ENCODE measurements at regions not wholly inside any gene's neighbourhood (a gene's known extent, or its start where the extent isn't known, plus 50 kb on each side); places are given as distances from the start of the nearest gene placed in this dataset.
A peak's percentile ranks its signal among the peaks of the same experiment; 100 is the strongest.
"Not testable (repeated sequence)": the region's sequence is repeated elsewhere in the genome, so short reads cannot be mapped to it uniquely, and the experiment has no call there.

DNA sequence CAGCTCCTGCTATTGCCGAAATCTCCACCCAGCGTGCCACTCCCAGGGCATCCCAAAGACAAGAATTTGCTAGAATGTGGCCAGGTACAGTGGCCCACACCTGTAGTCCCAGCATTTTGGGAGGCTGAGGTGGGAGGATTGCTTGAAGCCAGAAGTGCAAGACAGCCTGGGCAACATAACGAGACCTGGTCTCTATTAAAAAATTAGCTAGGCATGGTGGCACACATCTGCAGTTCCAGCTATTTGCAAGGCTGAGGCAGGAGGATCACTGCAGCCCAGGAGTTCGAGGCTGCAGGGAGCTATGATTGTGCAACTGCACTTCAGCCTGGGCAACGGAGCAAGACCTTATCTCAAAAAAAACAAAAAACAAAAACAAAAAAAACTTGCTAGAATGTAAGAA is 73.3 kb upstream of the LYZL2 start:
- Histone ChIP-seq H3K27ac (ENCODE audit: low read depth, low read length) (peak overlapping the region; percentile 100), H3K4me3 (ENCODE audit: low read length) (peak overlapping the region; percentile 85)

GRCh38 chr10:30701451-30702173 is 72.1 kb upstream of the LYZL2 start:
- no peaks in the 10 kb centered on the region for H3K9me2 ChIP-seq (replicated peaks; ENCODE audit: control insufficient read depth, low read length)
- peak overlapping the region; percentile 85 for H3K4me3 ChIP-seq (ENCODE audit: low read length)
- H3K4me1 ChIP-seq (ENCODE audit: control insufficient read depth, low read length), result peaks cover 97% of the 10 kb centered on the region
- H4K20me1 ChIP-seq (ENCODE audit: control insufficient read depth, insufficient read depth, low read depth, low read length), result no peaks in the 10 kb centered on the region
- peaks cover 16% of the 10 kb centered on the region for H3K36me3 ChIP-seq (ENCODE audit: control insufficient read depth, low read length)
- H3K9me3 ChIP-seq (ENCODE audit: control insufficient read depth, insufficient read depth, low read length), result no peaks in the 10 kb centered on the region
- peaks cover 48% of the 10 kb centered on the region for H3F3A ChIP-seq (ENCODE audit: control insufficient read depth, insufficient read depth)
- H3K4me2 ChIP-seq (ENCODE audit: low read length), result peak overlapping the region; percentile 99
- TF ChIP-seq EZH2phosphoT487 (IDR thresholded peaks at IDR 0.05; ENCODE audit: borderline replicate concordance, low read length), result no peak
- no peak for TF ChIP-seq CTCF (IDR thresholded peaks at IDR 0.05; ENCODE audit: low read depth, low read length, poor library complexity, severe bottlenecking)
- peaks cover 22% of the 10 kb centered on the region for H3K79me2 ChIP-seq (ENCODE audit: control insufficient read depth, low read length)
- H3K27ac ChIP-seq (ENCODE audit: low read depth, low read length), result peak overlapping the region; percentile 100
- no peaks in the 10 kb centered on the region for H3K27me3 ChIP-seq (ENCODE audit: control insufficient read depth, low read length)

More for the DNA sequence above, 73.3 kb upstream of the LYZL2 start:
- Histone ChIP-seq H3K4me2 (ENCODE audit: low read length) (peak overlapping the region; percentile 99), H3K79me2 (ENCODE audit: control insufficient read depth, low read length) (peaks cover 22% of the 10 kb centered on the region), H3K9me3 (ENCODE audit: control insufficient read depth, insufficient read depth, low read length) (no peaks in the 10 kb centered on the region), H3K9me2 (replicated peaks; ENCODE audit: control insufficient read depth, low read length) (no peaks in the 10 kb centered on the region), H3F3A (ENCODE audit: control insufficient read depth, insufficient read depth) (peaks cover 45% of the 10 kb centered on the region), H3K27me3 (ENCODE audit: control insufficient read depth, low read length) (no peaks in the 10 kb centered on the region), H3K36me3 (ENCODE audit: control insufficient read depth, low read length) (peaks cover 16% of the 10 kb centered on the region), H4K20me1 (ENCODE audit: control insufficient read depth, insufficient read depth, low read depth, low read length) (no peaks in the 10 kb centered on the region), H3K4me1 (ENCODE audit: control insufficient read depth, low read length) (peaks cover 94% of the 10 kb centered on the region)
- TF ChIP-seq EZH2phosphoT487 (IDR thresholded peaks at IDR 0.05; ENCODE audit: borderline replicate concordance, low read length), result no peak
- no peak for TF ChIP-seq CTCF (IDR thresholded peaks at IDR 0.05; ENCODE audit: low read depth, low read length, poor library complexity, severe bottlenecking)

DNA sequence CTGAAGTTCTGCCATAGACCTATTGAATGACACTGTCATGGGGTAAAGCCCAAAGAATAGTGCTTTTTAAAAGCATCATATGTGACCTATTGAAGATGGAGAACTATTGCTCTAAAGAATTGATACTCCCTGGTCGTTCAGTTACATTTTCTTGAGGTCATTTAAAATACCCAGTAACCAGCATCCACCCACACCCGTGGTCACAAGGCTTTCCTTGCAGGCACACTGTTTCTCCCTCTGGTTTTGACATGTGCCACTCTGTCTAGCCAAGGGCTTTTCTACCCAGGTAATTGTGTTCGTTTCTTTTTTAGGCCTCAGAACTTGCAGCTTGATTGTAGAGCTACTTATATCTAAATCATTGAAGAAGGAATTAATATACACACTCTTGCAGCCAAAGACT is 68.3 kb upstream of the LYZL2 start:
- Histone ChIP-seq H3K4me2 (ENCODE audit: low read length) (peak overlapping the region; percentile 46), H3K27me3 (ENCODE audit: control insufficient read depth, low read length) (no peaks in the 10 kb centered on the region), H3K9me3 (ENCODE audit: control insufficient read depth, insufficient read depth, low read length) (no peaks in the 10 kb centered on the region), H3K4me1 (ENCODE audit: control insufficient read depth, low read length) (peaks cover 68% of the 10 kb centered on the region), H3K36me3 (ENCODE audit: control insufficient read depth, low read length) (peaks cover 2% of the 10 kb centered on the region), H3K9me2 (replicated peaks; ENCODE audit: control insufficient read depth, low read length) (no peaks in the 10 kb centered on the region), H3F3A (ENCODE audit: control insufficient read depth, insufficient read depth) (peaks cover 18% of the 10 kb centered on the region), H3K79me2 (ENCODE audit: control insufficient read depth, low read length) (peaks cover 13% of the 10 kb centered on the region), H3K27ac (ENCODE audit: low read depth, low read length) (peak overlapping the region; percentile 38), H4K20me1 (ENCODE audit: control insufficient read depth, insufficient read depth, low read depth, low read length) (no peaks in the 10 kb centered on the region), H3K4me3 (ENCODE audit: low read length) (peak overlapping the region; percentile 24; the same call in 1 of the 2 replicates)
- TF ChIP-seq CTCF (IDR thresholded peaks at IDR 0.05; ENCODE audit: low read depth, low read length, poor library complexity, severe bottlenecking), result no peak
- no peak for TF ChIP-seq EZH2phosphoT487 (IDR thresholded peaks at IDR 0.05; ENCODE audit: borderline replicate concordance, low read length)

DNA sequence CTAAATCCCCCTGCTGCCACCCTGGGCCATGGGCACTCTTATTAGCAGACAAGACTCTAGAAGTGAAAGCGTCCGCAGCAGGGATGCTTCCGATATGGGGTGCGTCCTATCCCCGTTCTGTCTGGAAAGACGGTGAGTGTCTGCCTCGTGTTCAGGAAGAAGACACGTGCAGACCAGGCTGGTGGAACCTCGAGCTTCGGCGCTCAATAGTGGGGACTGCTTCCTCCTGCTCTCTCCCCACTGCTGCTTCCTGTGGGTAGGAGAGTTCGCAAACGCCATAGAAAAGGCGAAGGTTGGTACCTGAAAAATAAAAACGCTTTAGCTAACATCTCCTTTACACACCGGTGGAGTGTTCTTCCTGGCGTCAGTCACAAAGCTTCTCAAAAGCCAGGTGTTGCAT is 67.7 kb upstream of the LYZL2 start:
- H3F3A ChIP-seq (ENCODE audit: control insufficient read depth, insufficient read depth), result peaks cover 18% of the 10 kb centered on the region
- H3K27ac ChIP-seq (ENCODE audit: low read depth, low read length), result 0 out of 2 replicates have a peak overlapping the region, but pooled peaks have one; percentile 38

More for the DNA sequence above, 67.7 kb upstream of the LYZL2 start:
- not testable (repeated sequence) for H3K79me2 ChIP-seq (ENCODE audit: control insufficient read depth, low read length); H4K20me1 ChIP-seq (ENCODE audit: control insufficient read depth, insufficient read depth, low read depth, low read length); H3K27me3 ChIP-seq (ENCODE audit: control insufficient read depth, low read length); H3K9me2 ChIP-seq (replicated peaks; ENCODE audit: control insufficient read depth, low read length); H3K9me3 ChIP-seq (ENCODE audit: control insufficient read depth, insufficient read depth, low read length); H3K36me3 ChIP-seq (ENCODE audit: control insufficient read depth, low read length)
- H3K4me2 ChIP-seq (ENCODE audit: low read length), result peak overlapping the region; percentile 46
- H3K4me1 ChIP-seq (ENCODE audit: control insufficient read depth, low read length), result peaks cover 68% of the 10 kb centered on the region
- H3K4me3 ChIP-seq (ENCODE audit: low read length), result peak overlapping the region; percentile 24; the same call in 1 of the 2 replicates
